A673 (cell line): ENCODE measurements at regions not wholly inside any gene's neighbourhood (a gene's known extent, or its start where the extent isn't known, plus 50 kb on each side); places are given as distances from the start of the nearest gene placed in this dataset.
A peak's percentile ranks its signal among the peaks of the same experiment; 100 is the strongest.

Experiments used
- BruUV-seq: library from RNA; stranded (reverse); fragments of 400-500 nt; replicated peaks from 2 replicates; lab custom pipeline; 2021; lab: Mats Ljungman, UMichigan
- CTCF ChIA-PET: fragments of 300-600 bp; sonication (Branson Sonifier 250); formaldehyde crosslinking; loops from one replicate; lab custom pipeline; 2022; ENCODE audit warnings: antibody characterized with exemption; lab: Charles Lee
- POLR2A ChIA-PET: fragments of 300-600 bp; sonication (Branson Sonifier 250); formaldehyde crosslinking; loops from one replicate; lab custom pipeline; 2022; ENCODE audit warnings: antibody characterized with exemption; ENCODE audit not compliant: low non-redundant PET; lab: Charles Lee
- DNase-seq: peaks from one replicate; pipeline ENCODE4 v3.0.0-alpha.2; 2015; ENCODE audit warnings: low spot score
- H3K27ac ChIP-seq: fragments of 200-600 bp; sonication (generic); 2 replicates; pipeline ENCODE4 v1.5.1; 2016; ENCODE audit warnings: mixed run types, low read depth, mild to moderate bottlenecking, mixed read lengths, antibody characterized with exemption, low read length; ENCODE audit not compliant: poor library complexity, severe bottlenecking
- H3K27me3 ChIP-seq: fragments of 200-600 bp; sonication (generic); replicated peaks from 2 replicates; pipeline ENCODE4 v1.6.1; 2017; ENCODE audit warnings: mixed run types, low read depth, mild to moderate bottlenecking, mixed read lengths, antibody characterized with exemption, low read length; ENCODE audit not compliant: insufficient read depth, poor library complexity
- H3K36me3 ChIP-seq: fragments of 200-600 bp; sonication (generic); 2 replicates; pipeline ENCODE4 v1.6.1; 2016; ENCODE audit warnings: mixed run types, mild to moderate bottlenecking, mixed read lengths, antibody characterized with exemption, low read length; ENCODE audit not compliant: insufficient read depth, poor library complexity, severe bottlenecking
- H3K4me1 ChIP-seq: fragments of 200-600 bp; sonication (generic); 2 replicates; pipeline ENCODE4 v1.6.1; 2017; ENCODE audit warnings: mixed run types, mild to moderate bottlenecking, mixed read lengths, antibody characterized with exemption, low read length; ENCODE audit not compliant: insufficient read depth, poor library complexity, severe bottlenecking
- H3K4me3 ChIP-seq: fragments of 200-600 bp; sonication (generic); 2 replicates; pipeline ENCODE4 v1.5.1; 2016; ENCODE audit warnings: low read depth, mixed run types, mild to moderate bottlenecking, mixed read lengths, low read length; ENCODE audit not compliant: poor library complexity, severe bottlenecking
- H3K9me3 ChIP-seq: fragments of 200-600 bp; sonication (generic); 2 replicates; pipeline ENCODE4 v1.6.1; 2016; ENCODE audit warnings: mixed run types, low read depth, mild to moderate bottlenecking, mixed read lengths, antibody characterized with exemption, low read length; ENCODE audit not compliant: poor library complexity, severe bottlenecking
- EZH2 ChIP-seq: fragments of 200-600 bp; sonication (generic); IDR thresholded peaks from 2 replicates; pipeline ENCODE4 v1.6.1; 2017; ENCODE audit warnings: borderline replicate concordance, low read depth, mild to moderate bottlenecking, mixed read lengths, antibody characterized with exemption, low read length; ENCODE audit not compliant: poor library complexity, severe bottlenecking
- intact Hi-C: fragments of 100-400 bp; cut with micrococcal nuclease; formaldehyde crosslinking; loops from one replicate; pipeline ENCODE4 v1.10.0; 2022; ENCODE audit not compliant: unreplicated experiment
- TF ChIP-seq, protein P1 (sequence below): fragments of 300-800, 200-600 bp; sonication (generic); conservative IDR thresholded peaks from 2 replicates; pipeline ENCODE4 v1.5.1; 2017; ENCODE audit warnings: low read depth, mild to moderate bottlenecking, antibody characterized with exemption, low read length, moderate library complexity, mixed read lengths

- Histone ChIP-seq H3K36me3 (no peaks in the 10 kb centered on the region), H3K4me1 (no peaks in the 10 kb centered on the region), H3K4me3 (no peak overlapping the region), H3K9me3 (no peaks in the 10 kb centered on the region), H3K27ac (no peak overlapping the region), H3K27me3 (no peaks in the 10 kb centered on the region)
- intact Hi-C loops, result no loop called here
- TF ChIP-seq, protein P1, sequence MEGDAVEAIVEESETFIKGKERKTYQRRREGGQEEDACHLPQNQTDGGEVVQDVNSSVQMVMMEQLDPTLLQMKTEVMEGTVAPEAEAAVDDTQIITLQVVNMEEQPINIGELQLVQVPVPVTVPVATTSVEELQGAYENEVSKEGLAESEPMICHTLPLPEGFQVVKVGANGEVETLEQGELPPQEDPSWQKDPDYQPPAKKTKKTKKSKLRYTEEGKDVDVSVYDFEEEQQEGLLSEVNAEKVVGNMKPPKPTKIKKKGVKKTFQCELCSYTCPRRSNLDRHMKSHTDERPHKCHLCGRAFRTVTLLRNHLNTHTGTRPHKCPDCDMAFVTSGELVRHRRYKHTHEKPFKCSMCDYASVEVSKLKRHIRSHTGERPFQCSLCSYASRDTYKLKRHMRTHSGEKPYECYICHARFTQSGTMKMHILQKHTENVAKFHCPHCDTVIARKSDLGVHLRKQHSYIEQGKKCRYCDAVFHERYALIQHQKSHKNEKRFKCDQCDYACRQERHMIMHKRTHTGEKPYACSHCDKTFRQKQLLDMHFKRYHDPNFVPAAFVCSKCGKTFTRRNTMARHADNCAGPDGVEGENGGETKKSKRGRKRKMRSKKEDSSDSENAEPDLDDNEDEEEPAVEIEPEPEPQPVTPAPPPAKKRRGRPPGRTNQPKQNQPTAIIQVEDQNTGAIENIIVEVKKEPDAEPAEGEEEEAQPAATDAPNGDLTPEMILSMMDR, result no peak
- no peak for TF ChIP-seq EZH2
- no TSS peak for BruUV-seq
- POLR2A ChIA-PET, result no interaction called here
- CTCF ChIA-PET, result no interaction called here
- no peak for DNase-seq
These were observed 62.1 kb upstream of the MAP1LC3B2 start for GRCh38 chr12:116497051-116497591.

DNA sequence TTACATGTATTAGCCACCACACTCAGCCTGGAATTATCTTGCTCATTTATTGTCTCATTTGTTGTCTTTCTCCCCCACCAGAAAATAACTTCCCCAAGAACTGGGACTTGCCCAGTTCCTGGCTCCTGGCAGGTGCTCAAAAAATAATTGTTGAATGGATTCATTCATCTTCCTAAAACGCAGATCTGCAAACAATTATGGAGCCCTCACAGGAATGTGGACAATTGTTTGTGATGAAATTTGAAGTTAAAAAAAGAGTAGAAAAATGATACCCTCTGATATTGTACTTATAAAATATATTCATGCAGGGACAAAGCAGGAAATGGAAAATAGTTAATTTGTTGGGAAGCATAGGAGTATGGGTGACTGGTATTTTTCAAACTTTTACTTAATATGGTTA lies 60.7 kb upstream of the MAP1LC3B2 start:
- ChIA-PET CTCF (no interaction called here), POLR2A (no interaction called here)
- intact Hi-C loops, result no loop called here
- Histone ChIP-seq H3K9me3 (no peaks in the 10 kb centered on the region), H3K27me3 (no peaks in the 10 kb centered on the region), H3K4me3 (no peak overlapping the region), H3K4me1 (no peaks in the 10 kb centered on the region), H3K27ac (no peak overlapping the region), H3K36me3 (no peaks in the 10 kb centered on the region)
- TF ChIP-seq EZH2, result no peak
- TF ChIP-seq, protein P1, result no peak
- peak; percentile 37 for DNase-seq
- no TSS peak for BruUV-seq

GRCh38 chr12:116502141-116502725 lies 56.9 kb upstream of the MAP1LC3B2 start:
- BruUV-seq, result no TSS peak
- POLR2A ChIA-PET, result no interaction called here

More at GRCh38 chr12:116502141-116502725, 56.9 kb upstream of the MAP1LC3B2 start:
- no peak overlapping the region for H3K27ac ChIP-seq
- CTCF ChIA-PET, result no interaction called here
- intact Hi-C loops, result no loop called here
- no peak overlapping the region for H3K4me3 ChIP-seq
- no peaks in the 10 kb centered on the region for H3K9me3 ChIP-seq
- H3K4me1 ChIP-seq, result no peaks in the 10 kb centered on the region
- no peaks in the 10 kb centered on the region for H3K27me3 ChIP-seq
- no peak for TF ChIP-seq EZH2
- TF ChIP-seq, protein P1, result no peak
- DNase-seq, result peak; percentile 32
- no peaks in the 10 kb centered on the region for H3K36me3 ChIP-seq
